HL-60 (cell line): ENCODE measurements at regions not wholly inside any gene's neighbourhood (a gene's known extent, or its start where the extent isn't known, plus 50 kb on each side); places are given as distances from the start of the nearest gene placed in this dataset.

Experiments used
- CTCF ChIP-seq: IDR thresholded peaks from one replicate; pipeline ENCODE4 v1.5.1; 2011; ENCODE audit warnings: low read length, control low read depth, inconsistent platforms; ENCODE audit not compliant: insufficient read depth
- GABPA ChIP-seq: IDR thresholded peaks from 2 replicates; pipeline ENCODE4 v1.6.1; 2012; ENCODE audit warnings: low read depth
- POLR2AphosphoS5 ChIP-seq: IDR thresholded peaks from 2 replicates; pipeline ENCODE4 v1.6.1; 2012; ENCODE audit warnings: low read depth
- REST ChIP-seq: IDR thresholded peaks from 2 replicates; pipeline ENCODE4 v1.6.1; 2012; ENCODE audit warnings: low read depth; ENCODE audit not compliant: insufficient replicate concordance
- SPI1 ChIP-seq: IDR thresholded peaks from 2 replicates; pipeline ENCODE4 v1.6.1; 2012; ENCODE audit warnings: low read depth, mild to moderate bottlenecking, borderline replicate concordance

GRCh38 chr3:5663601-5664000, 476.1 kb downstream of the EDEM1 start:
- TF ChIP-seq CTCF: no peak
- no peak for TF ChIP-seq POLR2AphosphoS5
- no peak for TF ChIP-seq REST
- no peak for TF ChIP-seq GABPA
- no peak for TF ChIP-seq SPI1
